CD4-positive, alpha-beta T cell (primary cell): ENCODE measurements at regions not wholly inside any gene's neighbourhood (a gene's known extent, or its start where the extent isn't known, plus 50 kb on each side); places are given as distances from the start of the nearest gene placed in this dataset.

ENCODE experiments used
- ATAC-seq: fragments of 200-7000 bp; cut with Tn5 transposase; one replicate; pipeline ENCODE4 v1.10.0; 2022; ENCODE audit warnings: mild to moderate bottlenecking; ENCODE audit not compliant: poor library complexity
- CTCF ChIA-PET: fragments of 350-600 bp; sonication (Branson Sonifier 250); formaldehyde crosslinking; loops from one replicate; lab custom pipeline; 2021; ENCODE audit warnings: antibody characterized with exemption, inconsistent platforms; lab: Charles Lee
- POLR2A ChIA-PET: fragments of 350-600 bp; sonication (Branson Sonifier 250); formaldehyde crosslinking; loops from one replicate; lab custom pipeline; 2021; ENCODE audit warnings: antibody characterized with exemption, inconsistent platforms; lab: Charles Lee
- DNase-seq, 14 experiments: peaks; one replicate each; pipeline ENCODE4 v3.0.0-alpha.2; 2013 to 2020; ENCODE audit warnings: mixed read lengths in 2 of 14
- H3K27ac ChIP-seq, 2 donors: one replicate each; pipeline versions ENCODE4 v1.5.1 to v1.7.0; 2013; ENCODE audit warnings: low read length in 2 of 2, low read depth in 1 of 2, mild to moderate bottlenecking in 1 of 2
- H3K27me3 ChIP-seq, 2 experiments: 1 replicate in 1 of 2; 2 replicates in 1 of 2; pipeline versions ENCODE4 v1.6.1 to v1.7.0; 2013; ENCODE audit warnings: low read length in 2 of 2, control low read depth in 1 of 2, mild to moderate bottlenecking in 1 of 2, moderate library complexity in 1 of 2; ENCODE audit not compliant: insufficient read depth in 2 of 2, control insufficient read depth in 1 of 2
- H3K36me3 ChIP-seq: one replicate; pipeline ENCODE4 v1.6.1; 2013; ENCODE audit warnings: low read length, control low read depth; ENCODE audit not compliant: insufficient read depth
- H3K4me1 ChIP-seq: one replicate; pipeline ENCODE4 v1.6.1; 2013; ENCODE audit warnings: low read length, control low read depth; ENCODE audit not compliant: insufficient read depth
- H3K4me3 ChIP-seq: one replicate; pipeline ENCODE4 v1.5.1; 2013; ENCODE audit warnings: mild to moderate bottlenecking, low read length, moderate library complexity
- H3K9me3 ChIP-seq, 2 experiments: 1 replicate in 1 of 2; 2 replicates in 1 of 2; pipeline versions ENCODE4 v1.6.1 to v1.7.0; 2013; ENCODE audit warnings: low read length in 2 of 2, mild to moderate bottlenecking in 2 of 2, control low read depth in 1 of 2, moderate library complexity in 1 of 2; ENCODE audit not compliant: control insufficient read depth in 1 of 2, insufficient read depth in 1 of 2
- H3K27ac Mint-ChIP-seq: one replicate; pipeline ENCODE4 v1.8.0; 2020; ENCODE audit warnings: mixed read lengths
- H3K27me3 Mint-ChIP-seq: one replicate; pipeline ENCODE4 v1.8.0; 2021; ENCODE audit warnings: mixed read lengths
- H3K36me3 Mint-ChIP-seq: one replicate; pipeline ENCODE4 v1.8.0; 2021; ENCODE audit warnings: low read depth, mixed read lengths
- H3K4me1 Mint-ChIP-seq: one replicate; pipeline ENCODE4 v1.8.0; 2021; ENCODE audit warnings: low read depth, mixed read lengths
- H3K4me3 Mint-ChIP-seq: one replicate; pipeline ENCODE4 v1.8.0; 2020; ENCODE audit warnings: mild to moderate bottlenecking, mixed read lengths
- H3K9me3 Mint-ChIP-seq: one replicate; pipeline ENCODE4 v1.8.0; 2020; ENCODE audit warnings: mixed read lengths
- CTCF ChIP-seq: fragments of 200-600 bp; IDR thresholded peaks from one replicate; pipeline ENCODE4 v1.8.0; 2022; ENCODE audit warnings: antibody characterized with exemption, mild to moderate bottlenecking
- intact Hi-C, 2 experiments: fragments of 100-400 bp; cut with DNase I in 1 of 2; cut with micrococcal nuclease in 1 of 2; formaldehyde crosslinking; loops; one replicate each; pipeline versions ENCODE4 v1.15.1 to v1.9.0; 2023 to 2025; cut with DNase I, micrococcal nuclease

- no peak overlapping the region for H3K27ac ChIP-seq
- no peaks in the 10 kb centered on the region for H3K27me3 ChIP-seq
- Mint-ChIP-seq H3K4me3 (no peak overlapping the region), H3K27me3 (no peaks in the 10 kb centered on the region), H3K9me3 (peaks cover 18% of the 10 kb centered on the region), H3K27ac (no peak overlapping the region), H3K4me1 (no peaks in the 10 kb centered on the region), H3K36me3 (no peaks in the 10 kb centered on the region)
- intact Hi-C loops, result no loop called here
- no peaks in the 10 kb centered on the region for H3K9me3 ChIP-seq
- DNase-seq, result no peak
- no peak for ATAC-seq
- CTCF ChIA-PET, result no interaction called here
- POLR2A ChIA-PET, result no interaction called here
- H3K36me3 ChIP-seq, result no peaks in the 10 kb centered on the region
- no peak for TF ChIP-seq CTCF
- H3K4me1 ChIP-seq, result no peaks in the 10 kb centered on the region
- H3K4me3 ChIP-seq, result no peak overlapping the region
These were observed 119.7 kb upstream of the SORCS1 start for GRCh38 chr10:107284187-107284586.

DNA sequence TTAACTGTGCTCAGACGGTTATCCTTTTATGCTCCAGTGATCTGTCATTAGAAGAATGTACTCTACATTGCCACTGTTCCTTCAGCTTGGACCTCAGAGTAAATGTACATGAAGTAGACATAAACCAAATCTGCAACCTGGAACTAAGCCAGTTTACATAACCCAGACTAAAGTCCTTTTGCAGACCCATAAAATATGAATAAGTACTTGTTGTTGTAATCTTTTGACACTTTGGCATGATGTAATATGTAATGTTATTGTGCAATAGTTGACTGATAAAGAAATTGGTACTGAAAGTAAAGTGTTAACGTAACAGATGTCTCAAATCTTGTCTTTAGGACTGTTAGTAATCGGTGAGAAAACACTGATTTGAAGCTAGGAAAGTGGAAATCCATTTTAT, 115.8 kb upstream of the SORCS1 start:
- Mint-ChIP-seq H3K9me3 (peaks cover 14% of the 10 kb centered on the region), H3K4me3 (no peak overlapping the region), H3K27me3 (no peaks in the 10 kb centered on the region), H3K36me3 (no peaks in the 10 kb centered on the region), H3K4me1 (no peaks in the 10 kb centered on the region), H3K27ac (no peak overlapping the region)
- no peaks in the 10 kb centered on the region for H3K27me3 ChIP-seq
- H3K4me3 ChIP-seq, result no peak overlapping the region
- DNase-seq, result no peak
- no peak for ATAC-seq
- ChIA-PET POLR2A (no interaction called here), CTCF (no interaction called here)
- H3K4me1 ChIP-seq, result no peaks in the 10 kb centered on the region
- H3K9me3 ChIP-seq, result no peaks in the 10 kb centered on the region
- H3K36me3 ChIP-seq, result no peaks in the 10 kb centered on the region
- TF ChIP-seq CTCF, result no peak
- intact Hi-C loops, result no loop called here
- H3K27ac ChIP-seq, result no peak overlapping the region

- H3K9me3 Mint-ChIP-seq, result peaks cover 17% of the 10 kb centered on the region
- H3K4me3 ChIP-seq, result no peak overlapping the region
- no peaks in the 10 kb centered on the region for H3K36me3 ChIP-seq
- POLR2A ChIA-PET, result no interaction called here
- no peak for TF ChIP-seq CTCF
- no peaks in the 10 kb centered on the region for H3K36me3 Mint-ChIP-seq
- no peak for ATAC-seq
- no peak overlapping the region for H3K27ac ChIP-seq
- no peaks in the 10 kb centered on the region for H3K27me3 ChIP-seq
- no peaks in the 10 kb centered on the region for H3K4me1 ChIP-seq
- intact Hi-C loops, result no loop called here
- no peaks in the 10 kb centered on the region for H3K9me3 ChIP-seq
- no peak overlapping the region for H3K4me3 Mint-ChIP-seq
- no peak overlapping the region for H3K27ac Mint-ChIP-seq
- H3K27me3 Mint-ChIP-seq, result no peaks in the 10 kb centered on the region
- no peak for DNase-seq
- CTCF ChIA-PET, result no interaction called here
- H3K4me1 Mint-ChIP-seq, result no peaks in the 10 kb centered on the region
These were observed 113.1 kb upstream of the SORCS1 start for GRCh38 chr10:107277591-107277990.
